Activated T-helper 2 cell treated with anti-CD3 and anti-CD28 coated beads, Interferon-gamma antibody, Interleukin-2, Interleukin-4, amounts not matched to agents 10 μg/mL and 5 μg/mL and 100 μg/mL, durations not matched to agents 14 hours and 24 hours and 36 hours (primary cell): ENCODE measurements at regions not wholly inside any gene's neighbourhood (a gene's known extent, or its start where the extent isn't known, plus 50 kb on each side); places are given as distances from the start of the nearest gene placed in this dataset.
"Not testable (repeated sequence)": the region's sequence is repeated elsewhere in the genome, so short reads cannot be mapped to it uniquely, and the experiment has no call there.

Source experiments
- DNase-seq: peaks from one replicate; pipeline ENCODE4 v3.0.0; 2021; ENCODE audit warnings: low spot score
- H3K27ac Mint-ChIP-seq: one replicate; pipeline ENCODE4 v1.8.0; 2021; ENCODE audit warnings: mixed read lengths
- H3K27me3 Mint-ChIP-seq: one replicate; pipeline ENCODE4 v1.8.0; 2021; ENCODE audit warnings: low read depth, mixed read lengths
- H3K36me3 Mint-ChIP-seq: one replicate; pipeline ENCODE4 v1.8.0; 2021; ENCODE audit warnings: low read depth, mixed read lengths
- H3K4me1 Mint-ChIP-seq: one replicate; pipeline ENCODE4 v1.8.0; 2021; ENCODE audit warnings: low read depth, mixed read lengths
- H3K4me3 Mint-ChIP-seq: one replicate; pipeline ENCODE4 v1.8.0; 2021; ENCODE audit warnings: low read depth, mild to moderate bottlenecking, moderate library complexity, mixed read lengths
- H3K9me3 Mint-ChIP-seq: one replicate; pipeline ENCODE4 v1.8.0; 2021; ENCODE audit warnings: mixed read lengths
- intact Hi-C: fragments of 100-400 bp; cut with micrococcal nuclease; formaldehyde crosslinking; loops from one replicate; pipeline ENCODE4 v1.15.1; 2023

DNA sequence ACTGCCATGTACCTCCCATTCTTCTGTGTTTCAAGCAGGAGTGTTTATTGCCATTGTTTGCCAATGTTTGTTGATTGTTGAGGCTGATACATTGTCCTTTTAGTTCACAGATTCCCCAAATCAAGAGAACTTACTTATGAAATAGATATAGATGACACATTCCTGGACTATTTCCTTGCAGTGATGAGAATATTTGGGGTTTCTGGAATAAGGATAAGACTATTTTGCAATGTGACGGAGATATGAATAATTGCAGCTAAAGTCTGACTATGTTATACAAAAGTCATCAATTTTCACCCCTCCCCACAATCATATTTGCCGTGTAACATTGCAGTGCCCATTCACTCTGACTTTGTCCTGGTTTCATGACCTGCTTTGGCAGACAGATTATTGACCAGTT, 460.8 kb downstream of the CDH10 start:
- H3K27me3 Mint-ChIP-seq: no peaks in the 10 kb centered on the region
- H3K9me3 Mint-ChIP-seq: peaks cover 36% of the 10 kb centered on the region

DNA sequence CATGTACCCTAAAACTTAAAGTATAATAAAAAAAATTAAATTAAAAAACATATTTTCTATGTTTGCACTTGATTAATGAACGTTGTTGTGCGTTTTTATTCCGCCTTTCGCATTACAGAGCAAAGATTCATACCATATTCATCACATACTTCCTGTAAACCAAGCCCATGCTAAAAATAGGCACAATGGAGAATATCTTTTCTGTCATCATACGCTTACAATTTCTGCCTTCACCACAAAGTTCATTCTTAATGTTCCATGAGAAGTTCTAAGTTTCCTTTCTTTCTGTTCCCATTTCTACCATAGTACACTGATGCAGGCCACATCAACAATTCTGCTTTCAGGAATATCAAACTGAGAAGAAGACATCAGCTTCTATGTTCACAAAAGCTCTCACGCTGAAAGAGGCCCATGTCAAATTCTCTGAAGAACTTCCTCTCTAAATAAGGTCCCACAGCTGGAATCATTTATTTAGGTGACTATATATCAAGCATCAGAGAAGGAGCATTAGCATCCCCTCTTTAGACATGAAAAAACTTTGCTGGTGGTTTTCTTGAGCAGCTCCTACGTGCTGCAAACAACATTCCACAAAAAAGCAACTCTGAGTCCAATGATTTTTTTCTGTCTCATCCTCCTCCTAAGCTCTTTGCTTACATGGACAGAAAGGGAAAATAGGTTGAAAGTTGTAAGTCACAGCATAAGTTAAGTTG, 456.4 kb downstream of the CDH10 start:
- Mint-ChIP-seq H3K36me3 (no peaks in the 10 kb centered on the region), H3K27ac (no peak overlapping the region), H3K9me3 (peaks cover 32% of the 10 kb centered on the region), H3K27me3 (no peaks in the 10 kb centered on the region), H3K4me3 (no peak overlapping the region), H3K4me1 (no peaks in the 10 kb centered on the region)
- no peak for DNase-seq
- intact Hi-C loops: no loop called here

More for the DNA sequence above, 460.8 kb downstream of the CDH10 start:
- H3K36me3 Mint-ChIP-seq: no peaks in the 10 kb centered on the region
- DNase-seq: no peak
- H3K4me3 Mint-ChIP-seq: no peak overlapping the region
- intact Hi-C loops: no loop called here
- H3K4me1 Mint-ChIP-seq: no peaks in the 10 kb centered on the region
- H3K27ac Mint-ChIP-seq: no peak overlapping the region

DNA sequence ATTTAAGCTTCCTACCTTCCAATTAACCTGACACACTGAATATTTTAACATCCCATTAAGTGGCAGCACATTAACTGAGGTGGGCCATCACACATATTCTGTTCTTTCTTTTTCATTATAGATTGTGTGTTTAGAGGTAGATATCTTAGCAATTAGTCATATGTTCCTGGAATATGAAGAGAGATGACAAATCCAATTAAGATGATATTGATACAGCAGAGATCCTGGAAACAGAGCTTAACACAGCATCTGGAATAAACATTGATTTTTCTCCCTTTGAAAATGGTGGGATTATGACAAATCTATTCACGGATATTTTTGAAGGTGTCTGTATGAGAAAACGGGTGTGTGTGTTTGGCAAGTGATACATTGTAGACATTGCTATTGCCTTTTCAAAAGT, 448.0 kb downstream of the CDH10 start:
- H3K4me1 Mint-ChIP-seq: no peaks in the 10 kb centered on the region
- H3K27ac Mint-ChIP-seq: no peak overlapping the region
- peaks cover 36% of the 10 kb centered on the region for H3K9me3 Mint-ChIP-seq
- no peak overlapping the region for H3K4me3 Mint-ChIP-seq
- no peaks in the 10 kb centered on the region for H3K36me3 Mint-ChIP-seq
- no peaks in the 10 kb centered on the region for H3K27me3 Mint-ChIP-seq
- intact Hi-C loops: no loop called here
- no peak for DNase-seq

DNA sequence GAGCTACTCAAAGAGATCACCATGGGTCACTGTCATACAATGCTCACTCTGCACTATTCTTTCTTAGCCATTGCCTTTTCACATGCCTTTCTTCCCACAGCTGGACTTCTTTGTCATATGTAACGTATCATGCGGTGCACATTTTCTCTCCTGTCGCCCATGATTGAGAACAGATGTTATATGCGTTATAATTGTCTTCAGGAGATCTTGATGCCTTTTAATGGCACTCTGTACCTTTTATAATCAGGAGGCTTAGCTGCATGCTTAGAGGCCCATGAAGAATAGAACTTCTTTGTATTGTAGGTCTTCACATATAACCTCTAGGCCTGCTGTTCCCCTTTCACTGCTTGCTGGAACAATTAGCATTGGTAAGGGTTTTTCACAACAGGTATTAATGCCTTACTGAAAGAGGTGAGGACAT, 436.1 kb downstream of the CDH10 start:
- Mint-ChIP-seq H3K36me3 (no peaks in the 10 kb centered on the region), H3K27ac (no peak overlapping the region), H3K27me3 (no peaks in the 10 kb centered on the region), H3K4me1 (no peaks in the 10 kb centered on the region), H3K9me3 (peaks cover 60% of the 10 kb centered on the region), H3K4me3 (no peak overlapping the region)
- no peak for DNase-seq
- intact Hi-C loops: no loop called here

DNA sequence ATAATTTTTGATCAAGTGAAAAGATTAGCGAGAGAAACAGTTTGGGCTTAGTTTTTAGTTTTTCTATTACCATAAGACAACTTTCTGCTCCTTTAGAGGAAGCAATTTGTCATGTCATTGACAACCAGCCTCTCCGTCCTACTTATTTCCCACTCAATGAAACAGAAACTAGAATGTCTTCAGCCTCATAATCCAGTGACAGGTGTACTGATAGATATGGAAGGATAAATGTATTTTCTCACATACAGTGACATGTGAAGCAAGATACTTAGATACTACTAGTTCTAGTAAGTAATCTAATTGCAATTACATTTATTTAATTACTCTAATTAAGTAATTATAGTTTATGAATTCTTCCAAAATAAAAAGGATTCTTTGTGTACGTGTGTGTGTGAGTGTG, 429.7 kb downstream of the CDH10 start:
- Mint-ChIP-seq H3K4me3 (no peak overlapping the region), H3K4me1 (no peaks in the 10 kb centered on the region), H3K27me3 (no peaks in the 10 kb centered on the region), H3K36me3 (no peaks in the 10 kb centered on the region), H3K9me3 (peaks cover 46% of the 10 kb centered on the region), H3K27ac (no peak overlapping the region)
- intact Hi-C loops: no loop called here
- DNase-seq: no peak

DNA sequence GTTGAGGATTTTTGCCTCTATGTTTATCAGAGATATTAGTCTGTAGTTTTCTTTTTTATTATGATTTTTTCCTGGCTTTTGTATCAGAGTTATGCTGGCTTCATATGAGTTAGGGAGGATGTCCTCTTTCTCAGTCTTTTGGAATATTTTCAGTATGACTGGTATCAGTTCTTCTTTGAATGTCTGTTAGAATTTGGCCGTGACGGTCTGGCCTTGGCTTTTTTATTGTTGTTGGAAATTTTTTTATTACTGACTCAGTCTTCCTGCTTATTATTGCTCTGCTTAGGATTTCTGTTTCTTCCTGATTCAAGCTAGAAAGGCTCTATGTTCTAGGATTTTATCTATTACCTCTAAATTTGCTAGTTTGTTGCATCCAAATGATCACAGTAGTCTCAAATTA, 421.9 kb downstream of the CDH10 start:
- Mint-ChIP-seq H3K4me3 (no peak overlapping the region), H3K9me3 (peaks cover 63% of the 10 kb centered on the region), H3K27me3 (no peaks in the 10 kb centered on the region), H3K27ac (no peak overlapping the region), H3K4me1 (no peaks in the 10 kb centered on the region), H3K36me3 (no peaks in the 10 kb centered on the region)
- no peak for DNase-seq
- intact Hi-C loops: no loop called here

DNA sequence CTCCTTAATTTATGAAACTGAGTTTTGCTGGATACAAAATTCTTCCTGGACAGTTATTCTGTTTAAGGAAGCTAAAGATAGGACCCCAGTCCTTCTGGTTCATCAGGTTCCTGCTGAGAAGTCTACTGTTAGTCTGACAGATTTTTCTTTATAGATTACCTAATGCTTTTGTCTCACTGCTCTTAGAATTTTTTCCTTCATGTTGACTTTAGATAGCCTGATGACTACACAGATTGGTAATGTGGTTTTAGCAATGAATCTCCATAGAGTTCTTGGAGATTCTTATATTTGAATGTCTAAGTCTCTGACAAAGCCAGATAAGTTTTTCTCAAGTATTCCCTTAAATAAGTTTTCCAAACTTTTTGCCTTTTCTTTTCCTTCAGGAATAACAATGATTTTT, 419.7 kb downstream of the CDH10 start:
- H3K9me3 Mint-ChIP-seq: peaks cover 56% of the 10 kb centered on the region
- intact Hi-C loops: no loop called here
- DNase-seq: no peak
- no peak overlapping the region for H3K4me3 Mint-ChIP-seq
- H3K36me3 Mint-ChIP-seq: no peaks in the 10 kb centered on the region
- no peak overlapping the region for H3K27ac Mint-ChIP-seq
- no peaks in the 10 kb centered on the region for H3K4me1 Mint-ChIP-seq
- H3K27me3 Mint-ChIP-seq: no peaks in the 10 kb centered on the region

DNA sequence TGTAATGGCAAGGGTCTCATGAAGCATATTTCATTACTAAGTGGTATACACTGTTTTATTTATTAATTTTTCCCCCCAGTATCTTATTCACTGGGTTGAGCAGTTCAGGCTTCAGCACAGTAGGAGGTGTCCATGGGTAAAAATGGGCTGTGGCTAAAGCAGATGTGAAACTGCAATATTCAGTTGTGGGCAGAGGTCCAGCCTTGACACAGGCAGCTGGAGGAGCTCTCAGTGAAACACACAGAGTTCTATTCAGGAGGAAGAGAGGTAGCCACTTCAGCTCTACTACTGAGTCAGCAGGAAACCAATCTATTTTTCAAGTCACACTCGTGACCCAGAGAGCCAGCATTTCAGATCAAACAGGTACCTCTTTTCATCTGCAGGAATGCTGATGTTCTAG, 418.3 kb downstream of the CDH10 start:
- Mint-ChIP-seq H3K36me3 (no peaks in the 10 kb centered on the region), H3K9me3 (peaks cover 51% of the 10 kb centered on the region), H3K27ac (no peak overlapping the region), H3K4me3 (no peak overlapping the region), H3K4me1 (no peaks in the 10 kb centered on the region), H3K27me3 (no peaks in the 10 kb centered on the region)
- intact Hi-C loops: no loop called here
- DNase-seq: no peak

DNA sequence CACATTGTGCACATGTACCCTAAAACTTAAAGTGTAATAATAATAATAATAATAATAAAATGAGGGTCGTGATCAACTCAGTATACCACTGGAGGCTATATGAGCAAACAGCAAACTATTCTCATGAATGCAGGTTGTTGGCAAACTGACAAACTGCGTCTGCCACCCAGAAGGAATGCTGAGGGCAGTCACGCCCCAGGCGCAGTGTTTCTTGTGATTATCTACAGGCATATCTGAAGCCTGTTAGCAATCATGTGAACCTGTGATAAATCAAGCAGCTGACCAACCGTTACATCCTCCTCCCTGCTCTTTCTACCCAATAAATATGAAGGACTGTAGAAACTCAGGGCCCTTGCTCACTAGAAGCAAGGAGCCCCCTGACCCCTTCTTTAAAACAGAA, 416.9 kb downstream of the CDH10 start:
- peaks cover 46% of the 10 kb centered on the region for H3K9me3 Mint-ChIP-seq
- H3K4me1 Mint-ChIP-seq, H3K36me3 Mint-ChIP-seq, H3K27ac Mint-ChIP-seq, H3K27me3 Mint-ChIP-seq, intact Hi-C loops, DNase-seq, H3K4me3 Mint-ChIP-seq: not testable (repeated sequence)

DNA sequence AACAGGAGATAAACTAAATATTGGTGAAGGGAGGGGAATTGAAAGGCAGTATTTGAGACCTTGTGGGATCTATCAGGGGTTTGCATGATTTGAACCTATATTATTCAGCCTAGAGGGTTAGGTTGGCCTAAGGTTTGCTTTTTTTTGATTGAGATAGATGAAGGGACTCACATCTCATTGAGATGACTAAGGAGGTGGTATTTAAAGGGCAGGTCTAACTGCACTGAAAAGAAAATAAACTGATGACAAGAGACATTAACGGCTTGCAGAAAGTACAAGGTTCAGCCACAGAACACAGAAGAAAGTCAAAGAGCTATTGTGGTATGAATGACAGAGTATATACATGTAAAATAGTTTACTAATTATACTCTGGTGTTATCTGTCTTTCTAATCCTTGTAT, 412.7 kb downstream of the CDH10 start:
- intact Hi-C loops: no loop called here
- Mint-ChIP-seq H3K9me3 (peaks cover 27% of the 10 kb centered on the region), H3K4me1 (no peaks in the 10 kb centered on the region), H3K27me3 (no peaks in the 10 kb centered on the region), H3K36me3 (no peaks in the 10 kb centered on the region), H3K4me3 (no peak overlapping the region), H3K27ac (no peak overlapping the region)
- no peak for DNase-seq

DNA sequence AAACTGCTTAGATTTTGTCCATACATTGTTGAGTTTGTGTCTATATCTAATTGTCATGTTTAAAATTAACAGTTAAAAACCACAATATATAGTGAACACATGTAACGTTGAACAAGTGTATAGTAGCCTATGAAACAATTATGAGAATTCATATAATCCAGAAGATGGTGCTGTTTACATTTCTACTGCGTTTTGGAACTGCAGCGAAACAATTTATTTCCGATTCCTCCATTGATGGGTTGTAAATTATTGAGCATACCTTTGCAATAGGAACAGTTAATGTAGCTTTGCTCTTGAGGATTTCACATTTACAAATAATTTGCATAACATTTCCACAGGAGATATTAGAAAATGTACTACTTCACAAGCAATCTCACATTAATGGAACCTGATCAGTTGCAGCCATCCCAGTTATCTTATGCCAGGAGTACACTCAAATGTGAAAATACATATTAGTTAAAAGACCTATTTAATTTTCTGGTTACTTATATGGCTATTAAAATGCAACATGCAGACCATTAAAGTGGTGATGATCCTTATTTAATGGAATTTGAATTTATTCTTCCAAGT, 411.8 kb downstream of the CDH10 start:
- no peak for DNase-seq

DNA sequence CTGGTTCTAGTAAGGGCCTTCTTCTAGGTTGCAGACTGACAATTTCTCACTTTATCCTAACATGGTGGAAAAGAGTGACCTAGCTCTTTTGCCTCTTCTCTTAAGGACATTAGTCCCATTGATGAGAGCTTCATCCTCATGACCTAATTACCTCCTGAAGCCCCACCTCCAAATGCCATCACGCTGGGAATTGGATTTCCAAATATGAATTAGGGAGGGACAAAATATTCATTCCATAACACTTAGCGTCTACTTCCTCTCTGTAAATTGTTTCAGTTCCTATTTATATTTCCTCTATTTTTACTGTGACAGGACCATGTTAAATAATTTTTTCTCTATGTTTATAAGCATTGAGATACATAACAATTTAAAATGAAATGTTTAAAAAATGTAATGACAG, 408.8 kb downstream of the CDH10 start:
- H3K36me3 Mint-ChIP-seq: no peaks in the 10 kb centered on the region
- H3K27me3 Mint-ChIP-seq: no peaks in the 10 kb centered on the region
- DNase-seq: no peak
- H3K4me3 Mint-ChIP-seq: no peak overlapping the region
- H3K27ac Mint-ChIP-seq: no peak overlapping the region
- intact Hi-C loops: no loop called here
- peaks cover 28% of the 10 kb centered on the region for H3K9me3 Mint-ChIP-seq
- no peaks in the 10 kb centered on the region for H3K4me1 Mint-ChIP-seq

More for the DNA sequence above, 411.8 kb downstream of the CDH10 start:
- Mint-ChIP-seq H3K9me3 (peaks cover 27% of the 10 kb centered on the region), H3K27me3 (no peaks in the 10 kb centered on the region), H3K36me3 (no peaks in the 10 kb centered on the region), H3K27ac (no peak overlapping the region), H3K4me1 (no peaks in the 10 kb centered on the region), H3K4me3 (no peak overlapping the region)
- intact Hi-C loops: no loop called here

DNA sequence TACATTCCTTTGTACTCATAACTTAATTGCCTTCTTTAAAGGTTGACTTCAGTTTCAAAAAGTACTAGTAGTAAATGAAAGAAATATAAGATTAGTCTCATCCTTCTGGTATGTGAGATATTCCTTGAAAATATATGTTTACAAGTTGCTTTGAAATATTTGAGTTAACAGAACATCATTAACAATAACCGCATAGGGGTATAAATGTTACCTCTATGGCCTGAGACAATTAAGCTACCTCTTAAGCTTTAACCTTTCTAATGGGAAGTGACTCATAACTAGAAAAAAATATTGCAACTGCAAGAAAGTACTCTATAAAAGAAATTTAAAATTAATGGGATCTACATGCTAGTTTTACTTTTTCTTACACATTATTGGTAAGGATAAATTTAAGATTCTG, 399.0 kb downstream of the CDH10 start:
- no peak for DNase-seq
- no peaks in the 10 kb centered on the region for H3K4me1 Mint-ChIP-seq
- peaks cover 44% of the 10 kb centered on the region for H3K9me3 Mint-ChIP-seq
- no peak overlapping the region for H3K4me3 Mint-ChIP-seq
- H3K27me3 Mint-ChIP-seq: no peaks in the 10 kb centered on the region
- H3K27ac Mint-ChIP-seq: no peak overlapping the region
- no peaks in the 10 kb centered on the region for H3K36me3 Mint-ChIP-seq
- intact Hi-C loops: no loop called here
